Left kidney (tissue), 1 donor: ENCODE measurements at regions not wholly inside any gene's neighbourhood (a gene's known extent, or its start where the extent isn't known, plus 50 kb on each side); places are given as distances from the start of the nearest gene placed in this dataset.

Source experiments
- DNase-seq: peaks from one replicate; pipeline ENCODE4 v3.0.0-alpha.2; 2013

- DNase-seq = no peak
These were observed 72.8 kb upstream of the MC4R start for GRCh38 chr18:60445341-60445740.

DNA sequence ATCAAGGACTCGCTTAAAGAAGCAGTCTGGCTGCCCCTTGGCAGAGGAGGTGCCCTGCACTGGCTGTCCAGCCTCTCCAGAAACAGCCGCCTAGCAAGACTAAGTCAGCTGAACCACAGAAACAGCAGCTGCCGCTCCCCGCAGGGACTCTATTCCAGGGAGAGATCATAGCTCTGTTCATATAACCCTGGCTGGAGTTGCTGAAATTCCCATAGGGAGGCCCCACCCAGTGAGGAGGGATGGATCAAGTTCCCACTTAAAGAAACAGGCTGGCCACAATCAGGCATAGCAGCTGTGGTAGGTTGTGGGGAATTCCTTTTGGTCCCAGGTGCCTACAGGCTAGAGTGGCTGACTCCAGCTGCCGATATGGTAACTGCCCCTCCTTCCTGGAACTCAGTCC lies 74.2 kb upstream of the MC4R start:
- peak; percentile 0 for DNase-seq

- DNase-seq = no peak
These were observed 76.1 kb upstream of the MC4R start for GRCh38 chr18:60448487-60449267.

DNA sequence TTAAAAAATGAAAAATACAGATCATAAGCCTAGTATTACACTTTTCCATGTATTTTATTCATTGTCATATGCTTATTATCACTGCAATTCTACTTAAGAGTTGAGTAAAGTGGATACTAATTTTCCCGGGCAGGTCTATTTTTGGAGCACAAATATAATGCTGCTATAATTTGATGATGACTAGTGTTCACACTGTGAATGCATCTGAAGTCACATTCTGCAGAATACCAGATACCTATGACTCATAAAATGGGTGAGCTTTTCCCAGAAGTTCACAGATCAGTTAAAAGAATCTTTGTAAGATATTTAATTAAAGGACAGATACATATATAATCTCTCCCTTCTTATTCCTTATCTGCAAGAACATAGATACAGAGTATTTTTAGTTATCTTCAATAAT lies 79.8 kb upstream of the MC4R start:
- no peak for DNase-seq

DNA sequence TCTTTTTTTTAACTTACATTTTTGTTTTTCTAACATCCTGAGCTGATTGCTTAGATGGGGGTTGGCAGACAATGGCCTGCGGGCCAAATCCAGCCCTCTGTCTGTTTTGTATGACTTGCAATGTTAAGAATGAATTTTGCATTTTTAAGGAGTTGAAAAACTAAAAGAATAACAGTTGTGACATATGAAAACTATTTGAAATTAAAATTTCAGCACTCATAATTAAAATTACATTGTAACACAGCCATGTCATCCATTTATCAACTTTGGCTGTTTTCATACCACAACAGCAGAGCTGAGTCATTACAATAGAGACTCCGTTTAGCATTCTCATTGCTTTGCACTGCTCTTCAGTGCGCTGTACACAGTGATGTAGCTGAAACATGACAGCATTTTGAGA lies 94.1 kb upstream of the MC4R start:
- no peak for DNase-seq

DNA sequence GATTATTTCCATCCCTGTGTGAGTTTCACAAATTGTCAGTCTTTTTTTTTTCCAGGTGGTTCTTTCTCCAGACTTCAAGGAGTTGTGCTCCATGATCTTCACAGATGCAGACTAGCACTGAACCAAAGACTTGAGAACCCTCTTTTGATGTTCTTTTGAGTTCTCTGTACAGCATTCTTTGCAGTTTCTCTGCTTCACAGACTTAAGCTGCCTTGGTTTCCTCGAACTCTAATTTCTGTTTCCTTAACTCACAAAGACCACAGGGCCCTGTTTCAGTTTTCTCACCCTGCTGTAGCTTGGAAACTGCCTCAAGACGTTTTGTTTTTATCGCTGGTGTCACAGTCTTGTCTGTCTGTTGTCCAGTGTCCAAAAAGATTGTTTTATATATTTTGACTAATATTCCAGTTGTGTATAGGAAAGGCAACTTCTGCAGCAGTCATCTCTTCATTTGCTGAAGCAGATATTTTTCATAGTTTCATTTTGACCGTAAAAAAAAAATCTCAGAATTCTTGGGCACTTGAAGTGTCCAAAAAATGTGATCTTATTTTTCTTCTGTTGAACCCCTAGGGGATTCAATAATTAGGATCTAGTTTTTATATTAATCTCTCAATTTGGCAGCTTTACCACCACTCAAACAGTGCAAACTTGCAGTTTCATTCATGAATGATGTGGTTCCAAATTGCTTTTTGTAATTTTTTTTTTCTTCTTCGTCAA lies 97.0 kb upstream of the MC4R start:
- DNase-seq = no peak

GRCh38 chr18:60471652-60472051 lies 99.1 kb upstream of the MC4R start:
- no peak for DNase-seq

DNA sequence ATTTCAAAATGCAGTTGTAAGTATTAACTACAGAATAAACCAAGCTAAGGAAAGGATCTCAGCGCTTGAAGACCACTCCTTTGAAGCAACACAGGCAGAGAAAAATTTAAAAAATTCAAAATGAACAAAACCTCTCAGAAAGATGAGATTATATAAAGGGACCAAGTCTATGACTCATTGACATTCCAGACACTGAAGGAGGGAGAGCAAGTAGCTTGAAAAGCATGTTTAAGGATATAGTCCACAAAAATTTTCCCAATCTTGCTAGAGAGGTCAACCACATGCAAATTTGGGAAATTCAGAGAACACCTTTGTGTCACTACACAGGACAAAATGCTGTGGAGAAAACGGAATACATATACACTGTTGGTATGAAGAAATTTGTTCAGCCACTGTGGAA lies 112.6 kb upstream of the MC4R start:
- no peak for DNase-seq

GRCh38 chr18:60493066-60493465 lies 120.5 kb upstream of the MC4R start:
- DNase-seq = no peak

- no peak for DNase-seq
These were observed 127.1 kb upstream of the MC4R start for GRCh38 chr18:60499675-60500074.

- DNase-seq = no peak
These were observed 128.4 kb upstream of the MC4R start for GRCh38 chr18:60500960-60501359.

GRCh38 chr18:60502591-60502990 lies 130.0 kb upstream of the MC4R start:
- no peak for DNase-seq

DNA sequence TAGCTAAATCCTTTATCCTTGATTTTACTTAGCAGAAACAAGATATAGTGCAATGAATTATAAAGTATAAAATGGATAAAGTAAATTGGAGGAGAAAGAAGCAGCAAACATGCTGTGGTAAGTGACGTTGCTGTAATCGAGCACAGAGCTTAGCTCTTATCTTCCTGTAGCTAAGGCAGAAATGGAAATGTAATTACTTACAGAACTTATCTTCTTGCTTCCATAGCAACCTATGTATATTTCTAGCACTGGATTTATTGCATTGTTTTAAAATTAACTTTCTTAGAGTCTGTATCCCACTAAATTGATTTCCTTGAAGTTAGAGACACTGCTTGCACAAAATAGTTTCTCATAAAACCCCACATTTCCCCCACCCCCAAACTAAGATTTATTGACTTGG lies 130.6 kb upstream of the MC4R start:
- DNase-seq = no peak

GRCh38 chr18:60506190-60506589 lies 133.6 kb upstream of the MC4R start:
- no peak for DNase-seq

DNA sequence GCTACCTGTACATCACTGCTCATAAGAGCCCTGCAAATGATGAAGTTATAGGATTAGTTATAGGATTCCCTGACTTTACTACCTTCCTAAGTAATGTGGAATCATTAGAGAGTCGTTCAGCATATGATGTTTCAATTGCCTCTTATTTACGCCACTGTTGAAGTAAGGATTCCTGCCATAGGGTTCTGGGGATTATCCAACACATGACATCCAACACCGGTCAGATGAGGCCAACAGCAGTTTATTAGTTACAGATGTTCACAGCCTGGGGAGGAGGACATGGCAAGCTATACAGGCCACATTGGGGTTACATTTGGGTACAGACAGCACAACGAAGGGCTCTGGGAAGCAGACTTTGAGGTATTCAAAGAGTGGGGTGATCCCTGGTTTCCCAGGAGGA lies 134.1 kb upstream of the MC4R start:
- no peak for DNase-seq

- DNase-seq = no peak
These were observed 135.5 kb upstream of the MC4R start for GRCh38 chr18:60508108-60508507.

- no peak for DNase-seq
These were observed 162.0 kb upstream of the MC4R start for GRCh38 chr18:60534538-60534937.

GRCh38 chr18:60537074-60537473 lies 164.5 kb upstream of the MC4R start:
- no peak for DNase-seq

- no peak for DNase-seq
These were observed 166.3 kb upstream of the MC4R start for GRCh38 chr18:60538891-60539290.

- no peak for DNase-seq
These were observed 169.1 kb upstream of the MC4R start for GRCh38 chr18:60541661-60542060.

GRCh38 chr18:60543646-60544045 lies 171.1 kb upstream of the MC4R start:
- DNase-seq = no peak

- DNase-seq = peak; percentile 57
These were observed 176.9 kb upstream of the MC4R start for GRCh38 chr18:60549338-60549960.

- no peak for DNase-seq
These were observed 180.4 kb upstream of the MC4R start for GRCh38 chr18:60552948-60553347.
